ENCODE measurements at regions not wholly inside any gene's neighbourhood (a gene's known extent, or its start where the extent isn't known, plus 50 kb on each side); places are given as distances from the start of the nearest gene placed in this dataset.

DNA sequence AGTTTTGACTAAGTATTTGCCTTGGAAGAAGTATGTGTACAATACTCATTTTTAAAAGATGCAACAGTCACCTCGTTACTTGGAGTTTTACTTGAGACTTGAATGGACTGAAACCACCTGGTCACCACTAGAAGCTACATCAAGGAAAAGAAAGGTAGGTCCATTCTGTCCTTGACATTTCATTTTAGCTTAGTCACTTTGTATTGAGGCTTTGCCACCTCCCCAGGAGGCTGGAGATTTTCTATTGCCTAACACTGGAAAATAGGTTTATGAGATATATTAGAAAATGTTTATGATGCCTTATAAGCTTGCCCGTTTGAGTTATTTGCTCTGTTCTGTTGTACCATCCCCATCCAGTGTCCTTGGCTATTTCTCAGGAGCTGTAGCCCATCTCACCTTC, 107.9 kb upstream of the ETAA1 start:
- TF ChIP-seq, protein P1, sequence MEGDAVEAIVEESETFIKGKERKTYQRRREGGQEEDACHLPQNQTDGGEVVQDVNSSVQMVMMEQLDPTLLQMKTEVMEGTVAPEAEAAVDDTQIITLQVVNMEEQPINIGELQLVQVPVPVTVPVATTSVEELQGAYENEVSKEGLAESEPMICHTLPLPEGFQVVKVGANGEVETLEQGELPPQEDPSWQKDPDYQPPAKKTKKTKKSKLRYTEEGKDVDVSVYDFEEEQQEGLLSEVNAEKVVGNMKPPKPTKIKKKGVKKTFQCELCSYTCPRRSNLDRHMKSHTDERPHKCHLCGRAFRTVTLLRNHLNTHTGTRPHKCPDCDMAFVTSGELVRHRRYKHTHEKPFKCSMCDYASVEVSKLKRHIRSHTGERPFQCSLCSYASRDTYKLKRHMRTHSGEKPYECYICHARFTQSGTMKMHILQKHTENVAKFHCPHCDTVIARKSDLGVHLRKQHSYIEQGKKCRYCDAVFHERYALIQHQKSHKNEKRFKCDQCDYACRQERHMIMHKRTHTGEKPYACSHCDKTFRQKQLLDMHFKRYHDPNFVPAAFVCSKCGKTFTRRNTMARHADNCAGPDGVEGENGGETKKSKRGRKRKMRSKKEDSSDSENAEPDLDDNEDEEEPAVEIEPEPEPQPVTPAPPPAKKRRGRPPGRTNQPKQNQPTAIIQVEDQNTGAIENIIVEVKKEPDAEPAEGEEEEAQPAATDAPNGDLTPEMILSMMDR (IDR thresholded peaks at IDR 0.05; ENCODE audit: low read depth, low read length, poor library complexity, severe bottlenecking): no peak
- no peak for TF ChIP-seq EZH2phosphoT487 (IDR thresholded peaks at IDR 0.05; ENCODE audit: borderline replicate concordance, low read length)
